ENCODE measurements at regions not wholly inside any gene's neighbourhood (a gene's known extent, or its start where the extent isn't known, plus 50 kb on each side); places are given as distances from the start of the nearest gene placed in this dataset.

GRCh38 chr2:217410681-217410960, 550.8 kb upstream of the TNP1 start:
- ChIA-PET CTCF (ENCODE audit: unreplicated experiment) (no interaction called here), POLR2A (no interaction called here)
- BruUV-seq (replicated peaks) = no TSS peak
- H3K4me2 ChIP-seq (ENCODE audit: low read length) = no peak overlapping the region
- no peaks in the 10 kb centered on the region for H3K9me3 ChIP-seq (ENCODE audit: low read length)
- H3K9me2 ChIP-seq (ENCODE audit: insufficient read depth, low read length) = no peaks in the 10 kb centered on the region
- H3K36me3 ChIP-seq (ENCODE audit: insufficient read depth, low read length) = no peaks in the 10 kb centered on the region
- H4K20me1 ChIP-seq (ENCODE audit: insufficient read depth, low read length) = no peaks in the 10 kb centered on the region
- no peaks in the 10 kb centered on the region for H3K79me2 ChIP-seq (ENCODE audit: insufficient read depth, low read depth, low read length)
- H3K27ac ChIP-seq (ENCODE audit: low read depth, low read length, poor library complexity, severe bottlenecking) = no peak overlapping the region
- no peak overlapping the region for H3K4me3 ChIP-seq (ENCODE audit: low read depth, low read length, poor library complexity, severe bottlenecking)
- H2AFZ ChIP-seq (ENCODE audit: low read length) = no peak overlapping the region
- TF ChIP-seq EZH2phosphoT487 (IDR thresholded peaks at IDR 0.05; ENCODE audit: borderline replicate concordance, low read depth, low read length) (no peak), CTCF (conservative IDR thresholded peaks at IDR 0.05; ENCODE audit: low read length) (no peak)
- DNase-seq (ENCODE audit: low spot score) = no peak
- no peaks in the 10 kb centered on the region for H3K4me1 ChIP-seq (ENCODE audit: insufficient read depth, low read length, poor library complexity, severe bottlenecking)
- intact Hi-C loops (cut with micrococcal nuclease; ENCODE audit: unreplicated experiment) = no loop called here

GRCh38 chr2:217409949-217410680, 550.3 kb upstream of the TNP1 start:
- ChIA-PET CTCF (ENCODE audit: unreplicated experiment) (no interaction called here), POLR2A (no interaction called here)
- Histone ChIP-seq H2AFZ (ENCODE audit: low read length) (no peak overlapping the region), H3K9me3 (ENCODE audit: low read length) (no peaks in the 10 kb centered on the region), H3K79me2 (ENCODE audit: insufficient read depth, low read depth, low read length) (no peaks in the 10 kb centered on the region), H3K9me2 (ENCODE audit: insufficient read depth, low read length) (no peaks in the 10 kb centered on the region), H3K27ac (ENCODE audit: low read depth, low read length, poor library complexity, severe bottlenecking) (no peak overlapping the region), H3K36me3 (ENCODE audit: insufficient read depth, low read length) (no peaks in the 10 kb centered on the region), H3K4me2 (ENCODE audit: low read length) (no peak overlapping the region), H3K4me1 (ENCODE audit: insufficient read depth, low read length, poor library complexity, severe bottlenecking) (no peaks in the 10 kb centered on the region), H4K20me1 (ENCODE audit: insufficient read depth, low read length) (no peaks in the 10 kb centered on the region), H3K4me3 (ENCODE audit: low read depth, low read length, poor library complexity, severe bottlenecking) (no peak overlapping the region)
- intact Hi-C loops (cut with micrococcal nuclease; ENCODE audit: unreplicated experiment) = no loop called here
- no peak for DNase-seq (ENCODE audit: low spot score)
- no TSS peak for BruUV-seq (replicated peaks)
- TF ChIP-seq CTCF (conservative IDR thresholded peaks at IDR 0.05; ENCODE audit: low read length) (no peak), EZH2phosphoT487 (IDR thresholded peaks at IDR 0.05; ENCODE audit: borderline replicate concordance, low read depth, low read length) (no peak)

GRCh38 chr2:217407362-217407761, 547.5 kb upstream of the TNP1 start:
- intact Hi-C loops (cut with micrococcal nuclease; ENCODE audit: unreplicated experiment) = no loop called here
- Histone ChIP-seq H3K9me2 (ENCODE audit: insufficient read depth, low read length) (no peaks in the 10 kb centered on the region), H4K20me1 (ENCODE audit: insufficient read depth, low read length) (no peaks in the 10 kb centered on the region), H3K36me3 (ENCODE audit: insufficient read depth, low read length) (no peaks in the 10 kb centered on the region), H3K9me3 (ENCODE audit: low read length) (no peaks in the 10 kb centered on the region), H3K79me2 (ENCODE audit: insufficient read depth, low read depth, low read length) (no peaks in the 10 kb centered on the region), H3K4me1 (ENCODE audit: insufficient read depth, low read length, poor library complexity, severe bottlenecking) (no peaks in the 10 kb centered on the region), H2AFZ (ENCODE audit: low read length) (no peak overlapping the region), H3K4me3 (ENCODE audit: low read depth, low read length, poor library complexity, severe bottlenecking) (no peak overlapping the region), H3K4me2 (ENCODE audit: low read length) (no peak overlapping the region), H3K27ac (ENCODE audit: low read depth, low read length, poor library complexity, severe bottlenecking) (no peak overlapping the region)
- BruUV-seq (replicated peaks) = no TSS peak
- TF ChIP-seq EZH2phosphoT487 (IDR thresholded peaks at IDR 0.05; ENCODE audit: borderline replicate concordance, low read depth, low read length) (no peak), CTCF (conservative IDR thresholded peaks at IDR 0.05; ENCODE audit: low read length) (no peak)
- CTCF ChIA-PET (ENCODE audit: unreplicated experiment) = no interaction called here
- POLR2A ChIA-PET = no interaction called here
- DNase-seq (ENCODE audit: low spot score) = no peak
